ENCODE measurements at regions not wholly inside any gene's neighbourhood (a gene's known extent, or its start where the extent isn't known, plus 50 kb on each side); places are given as distances from the start of the nearest gene placed in this dataset.

GRCh38 chr11:88420165-88420791, 82.7 kb upstream of the CTSC start:
- no peak overlapping the region for H3K4me3 ChIP-seq (ENCODE audit: control insufficient read depth, low read depth, low read length)
- TF ChIP-seq, protein P1, sequence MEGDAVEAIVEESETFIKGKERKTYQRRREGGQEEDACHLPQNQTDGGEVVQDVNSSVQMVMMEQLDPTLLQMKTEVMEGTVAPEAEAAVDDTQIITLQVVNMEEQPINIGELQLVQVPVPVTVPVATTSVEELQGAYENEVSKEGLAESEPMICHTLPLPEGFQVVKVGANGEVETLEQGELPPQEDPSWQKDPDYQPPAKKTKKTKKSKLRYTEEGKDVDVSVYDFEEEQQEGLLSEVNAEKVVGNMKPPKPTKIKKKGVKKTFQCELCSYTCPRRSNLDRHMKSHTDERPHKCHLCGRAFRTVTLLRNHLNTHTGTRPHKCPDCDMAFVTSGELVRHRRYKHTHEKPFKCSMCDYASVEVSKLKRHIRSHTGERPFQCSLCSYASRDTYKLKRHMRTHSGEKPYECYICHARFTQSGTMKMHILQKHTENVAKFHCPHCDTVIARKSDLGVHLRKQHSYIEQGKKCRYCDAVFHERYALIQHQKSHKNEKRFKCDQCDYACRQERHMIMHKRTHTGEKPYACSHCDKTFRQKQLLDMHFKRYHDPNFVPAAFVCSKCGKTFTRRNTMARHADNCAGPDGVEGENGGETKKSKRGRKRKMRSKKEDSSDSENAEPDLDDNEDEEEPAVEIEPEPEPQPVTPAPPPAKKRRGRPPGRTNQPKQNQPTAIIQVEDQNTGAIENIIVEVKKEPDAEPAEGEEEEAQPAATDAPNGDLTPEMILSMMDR (IDR thresholded peaks at IDR 0.05; ENCODE audit: control insufficient read depth, insufficient read depth, low read depth, low read length, missing control alignments): no peak
- peak; percentile 89 for DNase-seq (ENCODE audit: low read depth)

DNA sequence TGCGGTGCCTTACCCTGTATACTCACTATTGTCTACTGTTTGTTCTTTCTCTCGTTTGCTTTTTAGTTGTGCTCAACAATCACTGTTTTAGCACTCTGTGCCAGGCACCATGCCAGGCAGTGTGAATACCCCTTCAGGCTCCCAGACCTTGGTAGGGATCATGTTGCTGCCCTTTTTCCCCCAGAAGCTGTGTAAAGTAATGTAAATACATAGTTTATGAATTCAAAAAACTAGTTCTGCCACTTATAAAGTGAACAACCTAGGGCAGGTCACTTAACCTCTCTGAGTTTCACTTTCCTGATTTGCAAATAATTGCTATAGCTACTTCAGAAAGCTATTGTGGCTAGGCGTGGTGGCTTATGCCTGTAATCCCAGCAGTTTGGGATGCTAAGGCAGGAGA, 81.0 kb upstream of the CTSC start:
- H3K4me3 ChIP-seq (ENCODE audit: control insufficient read depth, low read depth, low read length): no peak overlapping the region
- no peak for DNase-seq (ENCODE audit: low read depth)
- TF ChIP-seq, protein P1 (IDR thresholded peaks at IDR 0.05; ENCODE audit: control insufficient read depth, insufficient read depth, low read depth, low read length, missing control alignments): no peak

GRCh38 chr11:88415495-88415894, 78.0 kb upstream of the CTSC start:
- no peak overlapping the region for H3K4me3 ChIP-seq (ENCODE audit: control insufficient read depth, low read depth, low read length)
- no peak for DNase-seq (ENCODE audit: low read depth)
- TF ChIP-seq, protein P1 (IDR thresholded peaks at IDR 0.05; ENCODE audit: control insufficient read depth, insufficient read depth, low read depth, low read length, missing control alignments): no peak

DNA sequence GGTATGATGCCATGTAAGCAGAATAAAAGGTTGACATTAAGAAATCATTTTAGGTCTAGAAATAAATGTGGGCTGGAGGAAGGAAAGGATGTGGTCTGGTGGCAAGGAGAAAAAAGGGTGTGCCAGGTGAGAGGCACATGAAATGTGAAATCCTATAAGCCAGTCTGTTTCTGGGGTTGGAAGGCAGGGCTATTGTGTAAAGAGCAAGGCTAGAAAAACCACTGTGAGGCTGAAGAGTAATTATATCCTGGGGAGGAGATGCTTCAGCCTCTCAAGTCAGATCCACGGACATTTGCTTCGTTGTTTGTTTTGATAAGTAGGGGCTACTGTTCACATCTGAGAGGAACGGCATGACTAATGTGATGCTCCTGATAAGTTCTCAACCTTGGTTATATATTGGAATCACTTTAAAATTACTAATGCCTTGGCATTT, 77.5 kb upstream of the CTSC start:
- H3K4me3 ChIP-seq (ENCODE audit: control insufficient read depth, low read depth, low read length): no peak overlapping the region
- no peak for DNase-seq (ENCODE audit: low read depth)
- TF ChIP-seq, protein P1 (IDR thresholded peaks at IDR 0.05; ENCODE audit: control insufficient read depth, insufficient read depth, low read depth, low read length, missing control alignments): no peak

GRCh38 chr11:88414385-88414861, 76.9 kb upstream of the CTSC start:
- no peak overlapping the region for H3K4me3 ChIP-seq (ENCODE audit: control insufficient read depth, low read depth, low read length)
- peak; percentile 11 for DNase-seq (ENCODE audit: low read depth)
- TF ChIP-seq, protein P1 (IDR thresholded peaks at IDR 0.05; ENCODE audit: control insufficient read depth, insufficient read depth, low read depth, low read length, missing control alignments): no peak

- TF ChIP-seq, protein P1 (IDR thresholded peaks at IDR 0.05; ENCODE audit: control insufficient read depth, insufficient read depth, low read depth, low read length, missing control alignments): no peak
- no peak overlapping the region for H3K4me3 ChIP-seq (ENCODE audit: control insufficient read depth, low read depth, low read length)
- DNase-seq (ENCODE audit: low read depth): peak; percentile 61
Observed at GRCh38 chr11:88411265-88411664, 73.7 kb upstream of the CTSC start.

Data from AG09309 (cell line).